CD4-positive, alpha-beta T cell treated with Interleukin-6 at 100 ng/mL for 8 hours (primary cell): ENCODE measurements at regions not wholly inside any gene's neighbourhood (a gene's known extent, or its start where the extent isn't known, plus 50 kb on each side); places are given as distances from the start of the nearest gene placed in this dataset.

Experiments
- DNase-seq: peaks from one replicate; pipeline ENCODE4 v3.0.0-alpha.2; 2020; ENCODE audit warnings: mixed read lengths, low spot score

GRCh38 chr19:33948651-33949335 is 152.1 kb downstream of the KCTD15 start:
- DNase-seq, result no peak

- no peak for DNase-seq
Measured at GRCh38 chr19:33950091-33950750, 153.6 kb downstream of the KCTD15 start.

GRCh38 chr19:33953023-33953422 is 156.4 kb downstream of the KCTD15 start:
- no peak for DNase-seq

- DNase-seq, result no peak
Measured at GRCh38 chr19:33953592-33953991, 156.9 kb downstream of the KCTD15 start.

- DNase-seq, result no peak
Measured at GRCh38 chr19:33954686-33955085, 158.0 kb downstream of the KCTD15 start.

GRCh38 chr19:33956941-33957340 is 160.3 kb downstream of the KCTD15 start:
- DNase-seq, result no peak

- DNase-seq, result no peak
Measured at GRCh38 chr19:33957804-33958203, 161.1 kb downstream of the KCTD15 start.

GRCh38 chr19:33960566-33960965 is 163.9 kb downstream of the KCTD15 start:
- DNase-seq, result no peak

GRCh38 chr19:33962161-33962560 is 165.5 kb downstream of the KCTD15 start:
- no peak for DNase-seq

- no peak for DNase-seq
Measured at GRCh38 chr19:33963514-33963913, 166.8 kb downstream of the KCTD15 start.

- DNase-seq, result no peak
Measured at GRCh38 chr19:33971073-33971472, 174.4 kb downstream of the KCTD15 start.

GRCh38 chr19:33977756-33978685 is 181.4 kb downstream of the KCTD15 start:
- no peak for DNase-seq

- no peak for DNase-seq
Measured at GRCh38 chr19:33982706-33983105, 186.0 kb downstream of the KCTD15 start.

GRCh38 chr19:33988601-33989000 is 183.7 kb upstream of the LSM14A start:
- no peak for DNase-seq

- DNase-seq, result no peak
Measured at GRCh38 chr19:33997690-33998089, 174.6 kb upstream of the LSM14A start.

GRCh38 chr19:33998302-33998701 is 174.0 kb upstream of the LSM14A start:
- DNase-seq, result no peak

- no peak for DNase-seq
Measured at GRCh38 chr19:33998739-33999345, 173.5 kb upstream of the LSM14A start.

- no peak for DNase-seq
Measured at GRCh38 chr19:34017024-34017423, 155.3 kb upstream of the LSM14A start.

GRCh38 chr19:34017601-34018000 is 154.7 kb upstream of the LSM14A start:
- DNase-seq, result no peak

GRCh38 chr19:34018546-34018945 is 153.8 kb upstream of the LSM14A start:
- DNase-seq, result no peak

- DNase-seq, result no peak
Measured at GRCh38 chr19:34023381-34023780, 148.9 kb upstream of the LSM14A start.

- DNase-seq, result no peak
Measured at GRCh38 chr19:34033880-34034279, 138.4 kb upstream of the LSM14A start.
